ENCODE measurements at regions not wholly inside any gene's neighbourhood (a gene's known extent, or its start where the extent isn't known, plus 50 kb on each side); places are given as distances from the start of the nearest gene placed in this dataset.

GRCh38 chr13:85742355-85742754 lies 56.9 kb downstream of the SLITRK6 start:
- ChIA-PET CTCF (ENCODE audit: unreplicated experiment) (no interaction called here), POLR2A (interaction anchor here (0.5 to 1.1 kb wide), 3 partner anchors 10 to 613 kb away, joined by 4 to 5 read pairs (median 5); no protein-coding TSS in a partner anchor)
- no peaks in the 10 kb centered on the region for H3K4me1 ChIP-seq (ENCODE audit: insufficient read depth, low read length, poor library complexity, severe bottlenecking)

DNA sequence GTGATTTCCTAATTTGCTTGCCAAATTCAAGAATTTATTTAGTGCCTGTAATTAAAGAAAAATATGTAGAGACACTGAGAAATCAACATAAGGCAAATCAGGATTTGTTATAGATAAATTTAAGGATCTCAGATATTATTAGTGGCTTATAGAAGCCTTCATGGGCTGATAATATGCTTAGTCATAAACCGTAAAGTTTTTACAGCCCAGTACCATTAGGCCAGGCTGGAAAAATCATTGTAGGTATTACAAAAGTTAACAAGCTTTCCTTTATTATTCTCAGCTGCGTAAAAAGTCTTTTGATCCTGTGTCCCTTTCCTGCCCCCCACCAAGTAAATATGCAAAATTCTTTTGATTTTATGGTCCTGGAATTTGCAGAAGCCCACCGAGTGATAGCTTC lies 58.2 kb downstream of the SLITRK6 start:
- H3K36me3 ChIP-seq (ENCODE audit: insufficient read depth, low read length): no peaks in the 10 kb centered on the region
- no peaks in the 10 kb centered on the region for H4K20me1 ChIP-seq (ENCODE audit: insufficient read depth, low read length)
- TF ChIP-seq EZH2phosphoT487 (IDR thresholded peaks at IDR 0.05; ENCODE audit: borderline replicate concordance, low read depth, low read length): no peak
- TF ChIP-seq, protein P1, sequence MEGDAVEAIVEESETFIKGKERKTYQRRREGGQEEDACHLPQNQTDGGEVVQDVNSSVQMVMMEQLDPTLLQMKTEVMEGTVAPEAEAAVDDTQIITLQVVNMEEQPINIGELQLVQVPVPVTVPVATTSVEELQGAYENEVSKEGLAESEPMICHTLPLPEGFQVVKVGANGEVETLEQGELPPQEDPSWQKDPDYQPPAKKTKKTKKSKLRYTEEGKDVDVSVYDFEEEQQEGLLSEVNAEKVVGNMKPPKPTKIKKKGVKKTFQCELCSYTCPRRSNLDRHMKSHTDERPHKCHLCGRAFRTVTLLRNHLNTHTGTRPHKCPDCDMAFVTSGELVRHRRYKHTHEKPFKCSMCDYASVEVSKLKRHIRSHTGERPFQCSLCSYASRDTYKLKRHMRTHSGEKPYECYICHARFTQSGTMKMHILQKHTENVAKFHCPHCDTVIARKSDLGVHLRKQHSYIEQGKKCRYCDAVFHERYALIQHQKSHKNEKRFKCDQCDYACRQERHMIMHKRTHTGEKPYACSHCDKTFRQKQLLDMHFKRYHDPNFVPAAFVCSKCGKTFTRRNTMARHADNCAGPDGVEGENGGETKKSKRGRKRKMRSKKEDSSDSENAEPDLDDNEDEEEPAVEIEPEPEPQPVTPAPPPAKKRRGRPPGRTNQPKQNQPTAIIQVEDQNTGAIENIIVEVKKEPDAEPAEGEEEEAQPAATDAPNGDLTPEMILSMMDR (conservative IDR thresholded peaks at IDR 0.05; ENCODE audit: low read length): no peak
- H3K4me1 ChIP-seq (ENCODE audit: insufficient read depth, low read length, poor library complexity, severe bottlenecking): no peaks in the 10 kb centered on the region
- CTCF ChIA-PET (ENCODE audit: unreplicated experiment): no interaction called here
- intact Hi-C loops (cut with micrococcal nuclease; ENCODE audit: unreplicated experiment): no loop called here
- H2AFZ ChIP-seq (ENCODE audit: low read length): no peak overlapping the region
- no peak overlapping the region for H3K4me3 ChIP-seq (ENCODE audit: low read depth, low read length, poor library complexity, severe bottlenecking)
- H3K9me2 ChIP-seq (ENCODE audit: insufficient read depth, low read length): no peaks in the 10 kb centered on the region
- POLR2A ChIA-PET: interaction anchor here (0.6 kb wide), 1 partner anchor 18 kb away, joined by 3 read pairs; no protein-coding TSS in a partner anchor
- no TSS peak for BruUV-seq (replicated peaks)
- no peak for DNase-seq (ENCODE audit: low spot score)
- no peak overlapping the region for H3K4me2 ChIP-seq (ENCODE audit: low read length)
- no peak overlapping the region for H3K27ac ChIP-seq (ENCODE audit: low read depth, low read length, poor library complexity, severe bottlenecking)
- no peaks in the 10 kb centered on the region for H3K79me2 ChIP-seq (ENCODE audit: insufficient read depth, low read depth, low read length)
- H3K9me3 ChIP-seq (ENCODE audit: low read length): no peaks in the 10 kb centered on the region

More at GRCh38 chr13:85742355-85742754, 56.9 kb downstream of the SLITRK6 start:
- no peak for DNase-seq (ENCODE audit: low spot score)
- intact Hi-C loops (cut with micrococcal nuclease; ENCODE audit: unreplicated experiment): no loop called here
- H3K4me3 ChIP-seq (ENCODE audit: low read depth, low read length, poor library complexity, severe bottlenecking): no peak overlapping the region
- no peaks in the 10 kb centered on the region for H4K20me1 ChIP-seq (ENCODE audit: insufficient read depth, low read length)
- no peaks in the 10 kb centered on the region for H3K79me2 ChIP-seq (ENCODE audit: insufficient read depth, low read depth, low read length)
- no peaks in the 10 kb centered on the region for H3K9me2 ChIP-seq (ENCODE audit: insufficient read depth, low read length)
- no peak overlapping the region for H3K4me2 ChIP-seq (ENCODE audit: low read length)
- no TSS peak for BruUV-seq (replicated peaks)
- H3K27ac ChIP-seq (ENCODE audit: low read depth, low read length, poor library complexity, severe bottlenecking): no peak overlapping the region
- H3K36me3 ChIP-seq (ENCODE audit: insufficient read depth, low read length): no peaks in the 10 kb centered on the region
- H3K9me3 ChIP-seq (ENCODE audit: low read length): no peaks in the 10 kb centered on the region
- no peak for TF ChIP-seq EZH2phosphoT487 (IDR thresholded peaks at IDR 0.05; ENCODE audit: borderline replicate concordance, low read depth, low read length)
- TF ChIP-seq, protein P1 (conservative IDR thresholded peaks at IDR 0.05; ENCODE audit: low read length): no peak
- H2AFZ ChIP-seq (ENCODE audit: low read length): no peak overlapping the region

DNA sequence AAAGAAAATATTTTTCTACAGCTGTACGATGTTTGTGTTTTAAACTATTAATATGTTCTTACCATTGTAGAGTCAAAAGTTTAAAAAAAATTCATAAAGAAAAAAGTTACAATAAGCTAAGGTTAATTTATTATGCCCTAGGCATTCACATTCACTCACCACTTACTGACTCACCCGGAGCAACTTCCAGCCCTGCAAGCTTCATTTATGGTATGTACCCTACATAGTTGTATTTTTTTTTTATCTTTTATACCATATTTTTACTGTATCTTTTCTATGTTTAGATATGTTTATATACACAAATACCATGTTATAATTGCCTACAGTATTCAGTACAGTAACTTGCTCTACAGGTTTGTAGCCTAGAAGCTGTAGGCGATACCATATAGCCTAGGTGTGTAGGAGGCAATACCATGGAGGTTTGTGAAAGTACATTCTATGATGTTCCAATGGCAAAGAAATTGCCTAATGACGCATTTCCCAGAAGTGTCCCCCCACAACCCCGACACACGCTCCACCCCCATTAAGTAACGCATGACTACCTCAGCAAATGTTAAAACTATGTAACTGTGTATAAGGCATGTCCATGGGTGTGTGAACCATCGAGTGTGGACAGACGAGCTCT lies 60.4 kb downstream of the SLITRK6 start:
- TF ChIP-seq, protein P1 (conservative IDR thresholded peaks at IDR 0.05; ENCODE audit: low read length): no peak
- TF ChIP-seq EZH2phosphoT487 (IDR thresholded peaks at IDR 0.05; ENCODE audit: borderline replicate concordance, low read depth, low read length): no peak
- H3K36me3 ChIP-seq (ENCODE audit: insufficient read depth, low read length): no peaks in the 10 kb centered on the region
- no peaks in the 10 kb centered on the region for H3K4me1 ChIP-seq (ENCODE audit: insufficient read depth, low read length, poor library complexity, severe bottlenecking)
- DNase-seq (ENCODE audit: low spot score): no peak
- ChIA-PET POLR2A (interaction anchor here (0.6 to 0.8 kb wide), 3 partner anchors 74 to 785 kb away, joined by 3 to 4 read pairs (median 4); no protein-coding TSS in a partner anchor), CTCF (ENCODE audit: unreplicated experiment) (no interaction called here)
- no peaks in the 10 kb centered on the region for H3K9me3 ChIP-seq (ENCODE audit: low read length)
- BruUV-seq (replicated peaks): no TSS peak
- H4K20me1 ChIP-seq (ENCODE audit: insufficient read depth, low read length): no peaks in the 10 kb centered on the region
- H2AFZ ChIP-seq (ENCODE audit: low read length): no peak overlapping the region
- intact Hi-C loops (cut with micrococcal nuclease; ENCODE audit: unreplicated experiment): no loop called here
- no peak overlapping the region for H3K27ac ChIP-seq (ENCODE audit: low read depth, low read length, poor library complexity, severe bottlenecking)
- no peak overlapping the region for H3K4me3 ChIP-seq (ENCODE audit: low read depth, low read length, poor library complexity, severe bottlenecking)
- no peaks in the 10 kb centered on the region for H3K79me2 ChIP-seq (ENCODE audit: insufficient read depth, low read depth, low read length)
- no peaks in the 10 kb centered on the region for H3K9me2 ChIP-seq (ENCODE audit: insufficient read depth, low read length)
- H3K4me2 ChIP-seq (ENCODE audit: low read length): no peak overlapping the region
